H1 (cell line): ENCODE measurements at regions not wholly inside any gene's neighbourhood (a gene's known extent, or its start where the extent isn't known, plus 50 kb on each side); places are given as distances from the start of the nearest gene placed in this dataset.

Experiments used
- CTCF ChIA-PET: fragments of 300-600 bp; sonication (Branson Sonifier 250); formaldehyde crosslinking; loops from one replicate; lab custom pipeline; 2021; ENCODE audit not compliant: partially characterized antibody; lab: Charles Lee
- POLR2A ChIA-PET: fragments of 300-600 bp; sonication (Branson Sonifier 250); formaldehyde crosslinking; loops from one replicate; lab custom pipeline; 2021; ENCODE audit warnings: inconsistent platforms; ENCODE audit not compliant: partially characterized antibody; lab: Charles Lee
- DNase-seq, 2 experiments: peaks; one replicate each; pipeline versions ENCODE4 v3.0.0 to v3.0.0-alpha.2; 2010 to 2022; ENCODE audit warnings: low spot score in 2 of 2, low read depth in 1 of 2, mixed read lengths in 1 of 2
- FAIRE-seq: peaks from 2 replicates; lab custom pipeline; 2011; peaks lifted over from hg19 to GRCh38; lab: Jason Lieb, UNC
- H2AFZ ChIP-seq: 2 replicates; pipeline ENCODE4 v1.8.1; 2012; ENCODE audit warnings: low read length, inconsistent platforms
- H2AK5ac ChIP-seq: 2 replicates; pipeline ENCODE4 v1.6.1; 2013; ENCODE audit warnings: low read depth, low read length
- H2BK120ac ChIP-seq: replicated peaks from 2 replicates; pipeline ENCODE3; 2013; ENCODE audit warnings: low read depth, low read length, inconsistent platforms
- H2BK12ac ChIP-seq: 2 replicates; pipeline ENCODE4 v1.6.1; 2013; ENCODE audit warnings: low read depth, low read length
- H2BK15ac ChIP-seq: 2 replicates; pipeline ENCODE4 v1.6.1; 2013; ENCODE audit warnings: low read length
- H2BK20ac ChIP-seq: 2 replicates; pipeline ENCODE4 v1.6.1; 2013; ENCODE audit warnings: low read length
- H2BK5ac ChIP-seq: 2 replicates; pipeline ENCODE4 v1.6.1; 2013; ENCODE audit warnings: low read depth, low read length
- H3K14ac ChIP-seq: 2 replicates; pipeline ENCODE4 v1.6.1; 2013; ENCODE audit warnings: inconsistent platforms; ENCODE audit not compliant: insufficient read length
- H3K18ac ChIP-seq: 2 replicates; pipeline ENCODE4 v1.6.1; 2013; ENCODE audit warnings: low read length; ENCODE audit errors: extremely low read depth
- H3K23ac ChIP-seq: 2 replicates; pipeline ENCODE4 v1.6.1; 2013; ENCODE audit warnings: inconsistent platforms; ENCODE audit not compliant: insufficient read length
- H3K23me2 ChIP-seq: 2 replicates; pipeline ENCODE4 v1.6.1; 2013; ENCODE audit warnings: low read depth, low read length
- H3K27ac ChIP-seq: 2 replicates; pipeline ENCODE4 v1.6.1; 2011; ENCODE audit warnings: low read depth, low read length, inconsistent platforms
- H3K27me3 ChIP-seq, 4 experiments: replicated peaks in 1 of 4; 1 replicate in 1 of 4; 2 replicates in 3 of 4; pipeline versions ENCODE4 v1.6.1 to v1.8.1; 2011 to 2013; ENCODE audit warnings: low read length in 3 of 4, mild to moderate bottlenecking in 3 of 4, inconsistent platforms in 2 of 4, mixed read lengths in 2 of 4, moderate library complexity in 1 of 4; ENCODE audit not compliant: control insufficient read depth in 3 of 4, insufficient read depth in 3 of 4; ENCODE audit errors: extremely low read depth in 1 of 4
- H3K36me3 ChIP-seq, 4 experiments: 2 replicates each; pipeline versions ENCODE4 v1.6.1 to v1.8.1; 2011 to 2013; ENCODE audit warnings: mild to moderate bottlenecking in 4 of 4, low read length in 3 of 4, moderate library complexity in 2 of 4, control low read depth in 1 of 4, inconsistent platforms in 1 of 4; ENCODE audit not compliant: insufficient read depth in 4 of 4, control insufficient read depth in 2 of 4
- H3K4ac ChIP-seq: replicated peaks from 2 replicates; pipeline ENCODE3; 2013; ENCODE audit warnings: low read length, low read depth, mixed read lengths, inconsistent platforms; ENCODE audit not compliant: insufficient read length
- H3K4me1 ChIP-seq, 4 experiments: replicated peaks in 1 of 4; 1 replicate in 1 of 4; 2 replicates in 3 of 4; pipeline versions ENCODE4 v1.6.1 to v1.8.1; 2011 to 2013; ENCODE audit warnings: low read length in 3 of 4, inconsistent platforms in 2 of 4, mixed read lengths in 1 of 4; ENCODE audit not compliant: insufficient read depth in 4 of 4, control insufficient read depth in 3 of 4
- H3K4me2 ChIP-seq, 2 experiments: 2 replicates each; pipeline versions ENCODE4 v1.6.1 to v1.8.1; 2011 to 2013; ENCODE audit warnings: low read depth in 2 of 2, low read length in 2 of 2, control low read depth in 1 of 2, inconsistent platforms in 1 of 2, mild to moderate bottlenecking in 1 of 2; ENCODE audit not compliant: insufficient read depth in 1 of 2
- H3K4me3 ChIP-seq, 4 experiments: fragments of 200-600, 300-600 bp in 1 of 4; sonication (generic), shearing (Covaris generic), sonication (Bioruptor Twin) in 1 of 4; 2 replicates each; pipeline versions ENCODE4 v1.5.1 to v1.8.1; 2011 to 2016; ENCODE audit warnings: low read length in 4 of 4, low read depth in 3 of 4, control low read depth in 2 of 4, inconsistent platforms in 2 of 4, mild to moderate bottlenecking in 2 of 4, mixed read lengths in 1 of 4, moderate library complexity in 1 of 4; ENCODE audit not compliant: insufficient read depth in 2 of 4; ENCODE audit errors: extremely low read depth in 1 of 4
- H3K56ac ChIP-seq: replicated peaks from 2 replicates; pipeline ENCODE3; 2013; ENCODE audit warnings: low read depth, mild to moderate bottlenecking, mixed read lengths, low read length, inconsistent platforms; ENCODE audit not compliant: insufficient read length
- H3K79me1 ChIP-seq: 2 replicates; pipeline ENCODE4 v1.6.1; 2013; ENCODE audit warnings: low read depth, low read length, control low read depth
- H3K79me2 ChIP-seq, 2 experiments: 2 replicates each; pipeline versions ENCODE4 v1.6.1 to v1.8.1; 2012 to 2013; ENCODE audit warnings: low read length in 2 of 2, mild to moderate bottlenecking in 2 of 2, inconsistent platforms in 1 of 2; ENCODE audit not compliant: insufficient read depth in 2 of 2, control insufficient read depth in 1 of 2
- H3K9ac ChIP-seq, 4 experiments: replicated peaks in 1 of 4; 1 replicate in 1 of 4; 2 replicates in 3 of 4; pipeline versions ENCODE4 v1.6.1 to v1.8.1; 2011 to 2013; ENCODE audit warnings: low read depth in 3 of 4, low read length in 3 of 4, control low read depth in 2 of 4, mild to moderate bottlenecking in 2 of 4, moderate library complexity in 2 of 4, inconsistent platforms in 1 of 4; ENCODE audit errors: extremely low read depth in 1 of 4
- H3K9me3 ChIP-seq, 2 experiments: 2 replicates each; pipeline versions ENCODE4 v1.6.1 to v1.8.1; 2012 to 2013; ENCODE audit warnings: mild to moderate bottlenecking in 2 of 2, moderate library complexity in 2 of 2, control low read depth in 1 of 2, inconsistent platforms in 1 of 2, low read depth in 1 of 2, low read length in 1 of 2, mixed read lengths in 1 of 2; ENCODE audit not compliant: insufficient read depth in 2 of 2
- H4K20me1 ChIP-seq, 2 experiments: replicated peaks in 1 of 2; 2 replicates each; pipeline versions ENCODE3 to v1.8.1; 2011 to 2013; ENCODE audit warnings: inconsistent platforms in 2 of 2, low read length in 2 of 2, mild to moderate bottlenecking in 1 of 2; ENCODE audit not compliant: insufficient read depth in 2 of 2, control insufficient read depth in 1 of 2
- H4K5ac ChIP-seq: 2 replicates; pipeline ENCODE4 v1.6.1; 2013; ENCODE audit warnings: low read length, low read depth, mixed read lengths, inconsistent platforms; ENCODE audit not compliant: insufficient read length
- H4K8ac ChIP-seq: 2 replicates; pipeline ENCODE4 v1.8.0; 2013; ENCODE audit warnings: mild to moderate bottlenecking, moderate library complexity, low read length, inconsistent platforms; ENCODE audit not compliant: insufficient read depth; ENCODE audit errors: extremely low read depth
- H4K91ac ChIP-seq: replicated peaks from 2 replicates; pipeline ENCODE3; 2013; ENCODE audit warnings: low read length, mixed read lengths, inconsistent platforms; ENCODE audit not compliant: insufficient read length
- CBX8 ChIP-seq: fragments of 300-800, 300-1000 bp; sonication (generic); IDR thresholded peaks from 2 replicates; pipeline ENCODE4 v1.7.1; 2016; ENCODE audit warnings: low read depth, low read length, borderline replicate concordance
- KDM1A ChIP-seq: fragments of 200-600, 300-600 bp; sonication (generic); IDR thresholded peaks from 2 replicates; pipeline ENCODE4 v1.7.1; 2016; ENCODE audit warnings: mild to moderate bottlenecking, low read length, borderline replicate concordance
- TEAD4 ChIP-seq: IDR thresholded peaks from 2 replicates; pipeline ENCODE4 v1.6.1; 2012; ENCODE audit warnings: low read depth, low read length, inconsistent platforms, mixed read lengths
- YY1 ChIP-seq: IDR thresholded peaks from 2 replicates; pipeline ENCODE4 v1.6.1; 2011; ENCODE audit warnings: low read depth, mild to moderate bottlenecking, low read length
- WGBS, 2 experiments: shearing (Covaris generic) in 1 of 2; methylation state at CpG; one replicate each; pipeline versions ENCODE4 v1.1.6 to v1.1.7; 2013 to 2015; ENCODE audit warnings: low lambda C conversion rate in 2 of 2, mixed read lengths in 2 of 2, inconsistent platforms in 1 of 2, low coverage in 1 of 2, missing lambda C conversion rate in 1 of 2; ENCODE audit not compliant: insufficient replicate concordance in 2 of 2, insufficient coverage in 1 of 2, insufficient read length in 1 of 2; ENCODE audit errors: extremely low coverage in 1 of 2, missing lambda C conversion rate in 1 of 2; 5-methylcytosine and 5-hydroxymethylcytosine counted together

DNA sequence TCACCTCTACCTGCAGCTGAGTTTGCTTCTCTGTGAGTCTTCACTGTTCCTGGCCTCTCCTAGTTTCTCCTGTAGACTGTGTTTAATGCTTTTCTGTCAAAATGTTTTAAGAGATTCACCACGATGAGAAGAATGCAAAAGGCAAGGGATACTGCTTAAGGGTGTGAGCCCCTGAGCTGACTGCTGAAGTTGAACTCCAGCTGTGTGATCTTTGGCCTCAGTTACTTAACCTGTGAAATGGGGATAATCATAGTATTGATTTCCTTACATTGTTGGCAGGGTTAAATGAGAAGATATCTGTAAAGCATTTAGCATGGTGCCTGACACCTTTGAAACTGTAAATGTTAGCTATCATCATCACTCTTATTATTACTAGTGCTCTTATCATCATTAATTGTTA is 230.2 kb upstream of the MYLIP start:
- Histone ChIP-seq H3K27ac (no peak overlapping the region), H4K5ac (no peak overlapping the region), H3K23me2 (no peaks in the 10 kb centered on the region), H4K8ac (no peak overlapping the region), H3K23ac (no peak overlapping the region), H3K56ac (no peak overlapping the region), H4K91ac (peak overlapping the region; percentile 92), H2BK12ac (peak overlapping the region; percentile 86; the same call in 1 of the 2 replicates), H3K27me3 (no peaks in the 10 kb centered on the region), H2BK5ac (0 out of 2 replicates have a peak overlapping the region, but pooled peaks have one; percentile 20), H4K20me1 (no peaks in the 10 kb centered on the region), H2BK20ac (peak overlapping the region; percentile 87; the same call in 1 of the 2 replicates), H3K79me1 (no peaks in the 10 kb centered on the region), H2AK5ac (no peak overlapping the region), H3K9me3 (no peaks in the 10 kb centered on the region), H3K4me2 (no peak overlapping the region), H3K79me2 (no peaks in the 10 kb centered on the region), H3K4me3 (no peak overlapping the region), H3K14ac (no peak overlapping the region), H3K4ac (peak overlapping the region; percentile 74), H3K4me1 (peaks cover 10 to 21% (median 16%) of the 10 kb centered on the region in 4 experiments; a peak in 6 of 7 replicates), H3K36me3 (no peaks in the 10 kb centered on the region), H3K9ac (no peak overlapping the region), H2AFZ (no peak overlapping the region), H2BK15ac (no peak overlapping the region), H2BK120ac (no peak overlapping the region), H3K18ac (peak overlapping the region; percentile 3; the same call in 1 of the 2 replicates)
- TF ChIP-seq YY1 (no peak), TEAD4 (no peak), CBX8 (no peak), KDM1A (peak; percentile 56; the same call in 1 of the 2 replicates)
- DNase-seq (no peak), FAIRE-seq (no peak)
- POLR2A ChIA-PET: interaction anchor here (1.0 kb wide), 1 partner anchor 102 kb away, joined by 3 read pairs; no protein-coding TSS in a partner anchor
- 0% methylated on average over 1 of the region's 1 CpG; no CpG with 5 or more reads in 1 of the 2 experiments for WGBS, 2 experiments
- CTCF ChIA-PET: interaction anchor here (0.7 to 1.0 kb wide), 2 partner anchors 56 to 207 kb away, joined by 3 read pairs; no protein-coding TSS in a partner anchor
